ENCODE measurements at regions not wholly inside any gene's neighbourhood (a gene's known extent, or its start where the extent isn't known, plus 50 kb on each side); places are given as distances from the start of the nearest gene placed in this dataset.

DNA sequence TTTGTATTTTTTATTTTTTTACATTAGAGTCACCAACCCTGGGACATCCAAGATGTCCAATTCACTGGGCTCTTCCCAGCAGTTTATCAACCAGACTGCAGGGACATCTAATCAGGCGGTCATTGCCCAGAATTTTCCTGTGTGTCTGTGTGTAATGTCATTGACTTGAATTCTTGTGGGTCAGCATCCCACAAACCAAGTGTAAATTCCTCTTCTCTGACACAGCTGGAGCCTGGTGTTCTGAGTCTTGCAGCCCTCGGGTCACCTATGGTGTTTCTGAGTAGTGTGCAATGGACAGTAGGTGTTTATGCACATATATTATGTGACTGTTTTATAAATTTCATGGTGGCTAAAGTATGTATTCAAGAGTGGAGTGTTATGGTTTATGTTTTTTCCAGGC lies 815.7 kb downstream of the SEMA5A start:
- TF ChIP-seq CHD2 (IDR thresholded peaks at IDR 0.05; ENCODE audit: borderline replicate concordance, low read depth, low read length) (no peak), RAD21 (IDR thresholded peaks at IDR 0.05; ENCODE audit: insufficient read depth, low read depth, low read length) (no peak), CTCF (IDR thresholded peaks at IDR 0.05 in 2 of 3, conservative IDR thresholded peaks at IDR 0.05 in 1 of 3; ENCODE audit: control insufficient read depth in 2 of 3, extremely low read depth in 1 of 3, insufficient read depth in 1 of 3, low read depth in 3 of 3, low read length in 3 of 3) (no peak), POLR2A (IDR thresholded peaks at IDR 0.05; ENCODE audit: low read depth, low read length) (no peak), RCOR1 (conservative IDR thresholded peaks at IDR 0.05; ENCODE audit: low read depth, low read length) (no peak), FOS (IDR thresholded peaks at IDR 0.05; ENCODE audit: borderline replicate concordance, extremely low read depth, insufficient read length) (no peak), USF2 (IDR thresholded peaks at IDR 0.05; ENCODE audit: borderline replicate concordance, low read depth, low read length) (no peak), POLR2AphosphoS5 (IDR thresholded peaks at IDR 0.05; ENCODE audit: low read length) (no peak), MAX (IDR thresholded peaks at IDR 0.05; ENCODE audit: low read depth, low read length) (no peak)
- TF ChIP-seq, protein P1, sequence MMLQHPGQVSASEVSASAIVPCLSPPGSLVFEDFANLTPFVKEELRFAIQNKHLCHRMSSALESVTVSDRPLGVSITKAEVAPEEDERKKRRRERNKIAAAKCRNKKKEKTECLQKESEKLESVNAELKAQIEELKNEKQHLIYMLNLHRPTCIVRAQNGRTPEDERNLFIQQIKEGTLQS (IDR thresholded peaks at IDR 0.05; ENCODE audit: borderline replicate concordance, extremely low read depth, low read depth, low read length) = no peak
- TF ChIP-seq, protein P2, sequence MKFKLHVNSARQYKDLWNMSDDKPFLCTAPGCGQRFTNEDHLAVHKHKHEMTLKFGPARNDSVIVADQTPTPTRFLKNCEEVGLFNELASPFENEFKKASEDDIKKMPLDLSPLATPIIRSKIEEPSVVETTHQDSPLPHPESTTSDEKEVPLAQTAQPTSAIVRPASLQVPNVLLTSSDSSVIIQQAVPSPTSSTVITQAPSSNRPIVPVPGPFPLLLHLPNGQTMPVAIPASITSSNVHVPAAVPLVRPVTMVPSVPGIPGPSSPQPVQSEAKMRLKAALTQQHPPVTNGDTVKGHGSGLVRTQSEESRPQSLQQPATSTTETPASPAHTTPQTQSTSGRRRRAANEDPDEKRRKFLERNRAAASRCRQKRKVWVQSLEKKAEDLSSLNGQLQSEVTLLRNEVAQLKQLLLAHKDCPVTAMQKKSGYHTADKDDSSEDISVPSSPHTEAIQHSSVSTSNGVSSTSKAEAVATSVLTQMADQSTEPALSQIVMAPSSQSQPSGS (IDR thresholded peaks at IDR 0.05; ENCODE audit: low read length) = no peak

Measured in GM12878 (cell line).